ENCODE measurements at regions not wholly inside any gene's neighbourhood (a gene's known extent, or its start where the extent isn't known, plus 50 kb on each side); places are given as distances from the start of the nearest gene placed in this dataset.

- no peak for DNase-seq
- Histone ChIP-seq H3K27me3 (replicated peaks; ENCODE audit: insufficient read depth) (no peaks in the 10 kb centered on the region), H3K9me2 (ENCODE audit: insufficient read depth) (no peaks in the 10 kb centered on the region), H3K36me3 (ENCODE audit: low read depth) (no peaks in the 10 kb centered on the region), H2AFZ (no peak overlapping the region), H3K27ac (no peak overlapping the region), H3K4me1 (ENCODE audit: insufficient read depth) (0 out of 2 replicates have a peak, but pooled peaks cover 6% of the 10 kb centered on the region), H4K20me1 (ENCODE audit: insufficient read depth) (no peaks in the 10 kb centered on the region), H3K4me2 (ENCODE audit: unreplicated experiment) (no peak overlapping the region), H3K4me3 (no peak overlapping the region), H3F3A (ENCODE audit: insufficient read depth) (no peaks in the 10 kb centered on the region), H3K9me3 (ENCODE audit: low read depth) (no peaks in the 10 kb centered on the region), H3K9ac (no peak overlapping the region), H3K79me2 (ENCODE audit: insufficient read depth) (no peaks in the 10 kb centered on the region)
- TF ChIP-seq EZH2 (IDR thresholded peaks at IDR 0.05; ENCODE audit: insufficient read depth, poor library complexity, severe bottlenecking) (no peak), EZH2phosphoT487 (IDR thresholded peaks at IDR 0.05; ENCODE audit: insufficient read depth, low read depth) (no peak)
- WGBS, 2 experiments (ENCODE audit: low coverage in 1 of 2, low lambda C conversion rate in 2 of 2, missing lambda C conversion rate in 2 of 2): 97 to 98% methylated on average over 10 of the region's 10 CpGs
- in situ Hi-C loops (cut with MboI): no loop called here
Observed at GRCh38 chr5:158534203-158534602, 565.5 kb downstream of the EBF1 start.

GRCh38 chr5:158532739-158533138 is 567.0 kb downstream of the EBF1 start:
- H3K9me3 ChIP-seq (ENCODE audit: low read depth): no peaks in the 10 kb centered on the region

GRCh38 chr5:158531860-158532259 is 567.9 kb downstream of the EBF1 start:
- Histone ChIP-seq H3K9me2 (ENCODE audit: insufficient read depth) (no peaks in the 10 kb centered on the region), H3K9ac (no peak overlapping the region), H3K4me1 (ENCODE audit: insufficient read depth) (0 out of 2 replicates have a peak, but pooled peaks cover 6% of the 10 kb centered on the region), H4K20me1 (ENCODE audit: insufficient read depth) (no peaks in the 10 kb centered on the region), H3K4me3 (no peak overlapping the region), H3K36me3 (ENCODE audit: low read depth) (no peaks in the 10 kb centered on the region), H3F3A (ENCODE audit: insufficient read depth) (no peaks in the 10 kb centered on the region), H2AFZ (no peak overlapping the region), H3K9me3 (ENCODE audit: low read depth) (no peaks in the 10 kb centered on the region), H3K27ac (no peak overlapping the region), H3K79me2 (ENCODE audit: insufficient read depth) (no peaks in the 10 kb centered on the region), H3K27me3 (replicated peaks; ENCODE audit: insufficient read depth) (no peaks in the 10 kb centered on the region), H3K4me2 (ENCODE audit: unreplicated experiment) (no peak overlapping the region)
- WGBS, 2 experiments (ENCODE audit: low coverage in 1 of 2, low lambda C conversion rate in 2 of 2, missing lambda C conversion rate in 2 of 2): 96 to 97% methylated on average over 2 of the region's 2 CpGs
- in situ Hi-C loops (cut with MboI): no loop called here
- TF ChIP-seq EZH2 (IDR thresholded peaks at IDR 0.05; ENCODE audit: insufficient read depth, poor library complexity, severe bottlenecking): no peak
- TF ChIP-seq EZH2phosphoT487 (IDR thresholded peaks at IDR 0.05; ENCODE audit: insufficient read depth, low read depth): no peak
- DNase-seq: no peak

More at GRCh38 chr5:158532739-158533138, 567.0 kb downstream of the EBF1 start:
- 86 to 90% methylated on average over 5 of the region's 5 CpGs for WGBS, 2 experiments (ENCODE audit: low coverage in 1 of 2, low lambda C conversion rate in 2 of 2, missing lambda C conversion rate in 2 of 2)
- Histone ChIP-seq H2AFZ (no peak overlapping the region), H3K4me2 (ENCODE audit: unreplicated experiment) (no peak overlapping the region), H3F3A (ENCODE audit: insufficient read depth) (no peaks in the 10 kb centered on the region), H3K79me2 (ENCODE audit: insufficient read depth) (no peaks in the 10 kb centered on the region), H3K4me3 (no peak overlapping the region), H3K9me2 (ENCODE audit: insufficient read depth) (no peaks in the 10 kb centered on the region), H3K36me3 (ENCODE audit: low read depth) (no peaks in the 10 kb centered on the region), H4K20me1 (ENCODE audit: insufficient read depth) (no peaks in the 10 kb centered on the region), H3K27ac (no peak overlapping the region), H3K27me3 (replicated peaks; ENCODE audit: insufficient read depth) (no peaks in the 10 kb centered on the region), H3K9ac (no peak overlapping the region), H3K4me1 (ENCODE audit: insufficient read depth) (0 out of 2 replicates have a peak, but pooled peaks cover 6% of the 10 kb centered on the region)
- in situ Hi-C loops (cut with MboI): no loop called here
- no peak for DNase-seq
- no peak for TF ChIP-seq EZH2 (IDR thresholded peaks at IDR 0.05; ENCODE audit: insufficient read depth, poor library complexity, severe bottlenecking)
- TF ChIP-seq EZH2phosphoT487 (IDR thresholded peaks at IDR 0.05; ENCODE audit: insufficient read depth, low read depth): no peak

- TF ChIP-seq EZH2phosphoT487 (IDR thresholded peaks at IDR 0.05; ENCODE audit: insufficient read depth, low read depth): no peak
- TF ChIP-seq EZH2 (IDR thresholded peaks at IDR 0.05; ENCODE audit: insufficient read depth, poor library complexity, severe bottlenecking): no peak
- Histone ChIP-seq H3K9me2 (ENCODE audit: insufficient read depth) (no peaks in the 10 kb centered on the region), H3K36me3 (ENCODE audit: low read depth) (no peaks in the 10 kb centered on the region), H2AFZ (no peak overlapping the region), H3K9me3 (ENCODE audit: low read depth) (no peaks in the 10 kb centered on the region), H3K4me3 (no peak overlapping the region), H3K79me2 (ENCODE audit: insufficient read depth) (no peaks in the 10 kb centered on the region), H3K4me2 (ENCODE audit: unreplicated experiment) (no peak overlapping the region), H3K27me3 (replicated peaks; ENCODE audit: insufficient read depth) (no peaks in the 10 kb centered on the region), H3F3A (ENCODE audit: insufficient read depth) (no peaks in the 10 kb centered on the region), H3K27ac (no peak overlapping the region), H3K9ac (no peak overlapping the region), H3K4me1 (ENCODE audit: insufficient read depth) (0 out of 2 replicates have a peak, but pooled peaks cover 6% of the 10 kb centered on the region), H4K20me1 (ENCODE audit: insufficient read depth) (no peaks in the 10 kb centered on the region)
- DNase-seq: no peak
- in situ Hi-C loops (cut with MboI): no loop called here
Observed at GRCh38 chr5:158530115-158530514, 569.6 kb downstream of the EBF1 start.

GRCh38 chr5:158529454-158529853 is 570.3 kb downstream of the EBF1 start:
- H3K9ac ChIP-seq: no peak overlapping the region
- no peak overlapping the region for H3K27ac ChIP-seq
- no peak overlapping the region for H2AFZ ChIP-seq
- no peak for DNase-seq
- TF ChIP-seq EZH2 (IDR thresholded peaks at IDR 0.05; ENCODE audit: insufficient read depth, poor library complexity, severe bottlenecking) (no peak), EZH2phosphoT487 (IDR thresholded peaks at IDR 0.05; ENCODE audit: insufficient read depth, low read depth) (no peak)
- H4K20me1 ChIP-seq (ENCODE audit: insufficient read depth): no peaks in the 10 kb centered on the region
- in situ Hi-C loops (cut with MboI): no loop called here
- H3K9me3 ChIP-seq (ENCODE audit: low read depth): no peaks in the 10 kb centered on the region
- no peaks in the 10 kb centered on the region for H3F3A ChIP-seq (ENCODE audit: insufficient read depth)
- H3K36me3 ChIP-seq (ENCODE audit: low read depth): no peaks in the 10 kb centered on the region
- no peak overlapping the region for H3K4me3 ChIP-seq
- 89 to 95% methylated on average over 5 of the region's 5 CpGs for WGBS, 2 experiments (ENCODE audit: low coverage in 1 of 2, low lambda C conversion rate in 2 of 2, missing lambda C conversion rate in 2 of 2)
- no peaks in the 10 kb centered on the region for H3K9me2 ChIP-seq (ENCODE audit: insufficient read depth)
- H3K4me1 ChIP-seq (ENCODE audit: insufficient read depth): 0 out of 2 replicates have a peak, but pooled peaks cover 6% of the 10 kb centered on the region
- no peaks in the 10 kb centered on the region for H3K79me2 ChIP-seq (ENCODE audit: insufficient read depth)
- no peak overlapping the region for H3K4me2 ChIP-seq (ENCODE audit: unreplicated experiment)
- no peaks in the 10 kb centered on the region for H3K27me3 ChIP-seq (replicated peaks; ENCODE audit: insufficient read depth)

Data from GM23248 (cell line).